ENCODE measurements at regions not wholly inside any gene's neighbourhood (a gene's known extent, or its start where the extent isn't known, plus 50 kb on each side); places are given as distances from the start of the nearest gene placed in this dataset.

DNA sequence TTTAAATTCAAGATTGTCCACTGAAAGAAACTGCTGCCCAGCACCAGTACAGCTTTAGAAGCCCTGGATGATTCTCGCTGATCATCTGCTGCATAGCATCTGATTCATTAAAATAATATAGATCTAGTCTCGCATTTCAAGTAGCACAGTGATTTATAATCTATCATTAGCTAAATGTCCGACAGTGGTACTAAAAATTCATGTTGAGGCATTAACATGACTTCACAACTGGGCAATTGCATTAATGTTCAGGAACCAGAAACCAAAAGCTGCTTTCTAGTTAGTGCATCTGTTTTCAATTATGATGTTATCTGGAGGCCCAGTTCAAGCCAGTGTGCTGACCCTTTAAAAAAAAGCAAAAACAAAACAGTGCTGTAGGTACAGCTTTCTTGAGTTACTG is 1987.2 kb upstream of the SEL1L start:
- Histone ChIP-seq H3K9me3 (ENCODE audit: control insufficient read depth in 2 of 3, insufficient read depth in 1 of 3, low read length in 3 of 3) (no peaks in the 10 kb centered on the region), H3K36me3 (ENCODE audit: control insufficient read depth in 2 of 3, insufficient read depth in 3 of 3, low read length in 3 of 3) (no peaks in the 10 kb centered on the region), H3K4me3 (ENCODE audit: low read length in 3 of 3) (no peak overlapping the region), H3K27me3 (ENCODE audit: control insufficient read depth, insufficient read depth, low read length) (no peaks in the 10 kb centered on the region), H3K27ac (ENCODE audit: low read depth in 2 of 2, low read length in 2 of 2) (no peak overlapping the region), H3K4me1 (ENCODE audit: control insufficient read depth in 2 of 3, insufficient read depth in 2 of 3, low read depth in 1 of 3, low read length in 3 of 3) (no peaks in the 10 kb centered on the region), H3K9ac (ENCODE audit: low read length in 3 of 3) (no peak overlapping the region)
- FAIRE-seq = no peak
- DNase-seq = peak in 2 of 5 donors; percentile 25 to 28
- intact Hi-C loops (cut with DNase I) = no loop called here
- TF ChIP-seq, protein P1, sequence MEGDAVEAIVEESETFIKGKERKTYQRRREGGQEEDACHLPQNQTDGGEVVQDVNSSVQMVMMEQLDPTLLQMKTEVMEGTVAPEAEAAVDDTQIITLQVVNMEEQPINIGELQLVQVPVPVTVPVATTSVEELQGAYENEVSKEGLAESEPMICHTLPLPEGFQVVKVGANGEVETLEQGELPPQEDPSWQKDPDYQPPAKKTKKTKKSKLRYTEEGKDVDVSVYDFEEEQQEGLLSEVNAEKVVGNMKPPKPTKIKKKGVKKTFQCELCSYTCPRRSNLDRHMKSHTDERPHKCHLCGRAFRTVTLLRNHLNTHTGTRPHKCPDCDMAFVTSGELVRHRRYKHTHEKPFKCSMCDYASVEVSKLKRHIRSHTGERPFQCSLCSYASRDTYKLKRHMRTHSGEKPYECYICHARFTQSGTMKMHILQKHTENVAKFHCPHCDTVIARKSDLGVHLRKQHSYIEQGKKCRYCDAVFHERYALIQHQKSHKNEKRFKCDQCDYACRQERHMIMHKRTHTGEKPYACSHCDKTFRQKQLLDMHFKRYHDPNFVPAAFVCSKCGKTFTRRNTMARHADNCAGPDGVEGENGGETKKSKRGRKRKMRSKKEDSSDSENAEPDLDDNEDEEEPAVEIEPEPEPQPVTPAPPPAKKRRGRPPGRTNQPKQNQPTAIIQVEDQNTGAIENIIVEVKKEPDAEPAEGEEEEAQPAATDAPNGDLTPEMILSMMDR (IDR thresholded peaks at IDR 0.05; ENCODE audit: borderline replicate concordance, extremely low read depth, insufficient read depth) = no peak

DNA sequence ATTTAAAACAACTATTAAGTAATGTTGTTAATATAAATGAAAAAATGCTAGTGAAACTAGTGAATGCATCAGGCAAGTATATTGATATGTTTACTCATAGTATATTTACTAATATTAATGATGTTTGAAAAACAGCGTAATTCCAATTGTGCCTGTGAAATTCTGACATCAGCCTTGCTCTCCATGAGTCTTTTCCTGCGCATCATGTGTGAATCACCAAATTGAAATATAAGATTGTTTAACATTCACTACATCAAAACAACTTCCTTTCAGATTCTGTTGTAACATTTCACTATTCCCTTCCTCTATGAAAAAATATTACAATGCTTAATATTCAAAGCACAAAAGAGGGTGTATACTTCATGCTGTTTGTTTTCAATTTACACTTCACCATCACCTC is 1995.9 kb upstream of the SEL1L start:
- FAIRE-seq = no peak
- H3K4me1 ChIP-seq (ENCODE audit: control insufficient read depth in 2 of 3, insufficient read depth in 2 of 3, low read depth in 1 of 3, low read length in 3 of 3) = no peaks in the 10 kb centered on the region
- TF ChIP-seq, protein P1 (IDR thresholded peaks at IDR 0.05; ENCODE audit: borderline replicate concordance, extremely low read depth, insufficient read depth) = no peak
- no peaks in the 10 kb centered on the region for H3K9me3 ChIP-seq (ENCODE audit: control insufficient read depth in 2 of 3, insufficient read depth in 1 of 3, low read length in 3 of 3)
- H3K27ac ChIP-seq (ENCODE audit: low read depth in 2 of 2, low read length in 2 of 2) = no peak overlapping the region
- intact Hi-C loops (cut with DNase I) = no loop called here
- no peak overlapping the region for H3K9ac ChIP-seq (ENCODE audit: low read length in 3 of 3)
- H3K4me3 ChIP-seq (ENCODE audit: low read length in 3 of 3) = no peak overlapping the region
- no peak for DNase-seq
- H3K27me3 ChIP-seq (ENCODE audit: control insufficient read depth, insufficient read depth, low read length) = no peaks in the 10 kb centered on the region
- no peaks in the 10 kb centered on the region for H3K36me3 ChIP-seq (ENCODE audit: control insufficient read depth in 2 of 3, insufficient read depth in 3 of 3, low read length in 3 of 3)

DNA sequence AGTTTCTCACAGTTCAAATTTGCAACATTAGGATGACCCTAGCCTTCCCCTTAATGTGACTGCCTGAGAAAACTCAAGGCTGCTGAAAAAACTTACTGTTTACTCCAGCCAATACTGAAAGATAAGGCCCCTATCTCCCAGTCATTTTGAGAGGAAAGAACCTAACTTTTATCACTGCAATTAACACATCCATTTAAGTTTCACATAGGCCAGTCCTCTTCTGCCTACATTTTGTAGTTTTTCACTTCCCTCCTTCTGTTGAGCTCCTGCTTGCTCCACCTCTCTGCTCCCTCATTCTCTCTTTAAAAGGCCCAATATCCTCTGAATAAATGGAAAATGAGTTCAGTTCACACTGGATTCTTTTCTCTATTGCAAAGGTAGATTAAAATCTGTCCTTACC is 1996.2 kb upstream of the FLRT2 start:
- intact Hi-C loops (cut with DNase I) = no loop called here
- H3K27ac ChIP-seq (ENCODE audit: low read depth in 2 of 2, low read length in 2 of 2) = no peak overlapping the region
- no peaks in the 10 kb centered on the region for H3K27me3 ChIP-seq (ENCODE audit: control insufficient read depth, insufficient read depth, low read length)
- DNase-seq (no peak), FAIRE-seq (no peak)
- no peaks in the 10 kb centered on the region for H3K36me3 ChIP-seq (ENCODE audit: control insufficient read depth in 2 of 3, insufficient read depth in 3 of 3, low read length in 3 of 3)
- H3K4me3 ChIP-seq (ENCODE audit: low read length in 3 of 3) = no peak overlapping the region
- TF ChIP-seq, protein P1 (IDR thresholded peaks at IDR 0.05; ENCODE audit: borderline replicate concordance, extremely low read depth, insufficient read depth) = no peak
- no peak overlapping the region for H3K9ac ChIP-seq (ENCODE audit: low read length in 3 of 3)
- no peaks in the 10 kb centered on the region for H3K4me1 ChIP-seq (ENCODE audit: control insufficient read depth in 2 of 3, insufficient read depth in 2 of 3, low read depth in 1 of 3, low read length in 3 of 3)
- no peaks in the 10 kb centered on the region for H3K9me3 ChIP-seq (ENCODE audit: control insufficient read depth in 2 of 3, insufficient read depth in 1 of 3, low read length in 3 of 3)

DNA sequence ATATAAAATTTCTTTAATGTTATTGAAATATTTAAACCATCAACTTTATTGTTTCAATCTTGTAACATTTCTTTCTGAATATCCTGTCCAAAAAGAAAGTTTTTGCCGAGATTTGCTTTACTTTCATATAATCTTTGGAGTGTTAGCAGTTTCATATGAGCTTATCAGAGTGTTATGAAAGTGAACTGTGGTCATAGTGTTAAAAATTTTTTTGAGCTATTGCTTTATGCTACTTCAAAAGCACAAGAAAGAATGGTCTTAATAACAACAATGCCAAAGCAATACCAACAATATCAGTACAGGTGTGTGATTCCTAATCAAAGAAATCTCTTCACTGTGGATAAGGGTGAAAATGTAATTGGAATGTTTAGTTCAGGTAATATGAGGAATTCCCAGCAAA is 1994.9 kb upstream of the FLRT2 start:
- H3K4me1 ChIP-seq (ENCODE audit: control insufficient read depth in 2 of 3, insufficient read depth in 2 of 3, low read depth in 1 of 3, low read length in 3 of 3) = no peaks in the 10 kb centered on the region
- no peaks in the 10 kb centered on the region for H3K36me3 ChIP-seq (ENCODE audit: control insufficient read depth in 2 of 3, insufficient read depth in 3 of 3, low read length in 3 of 3)
- H3K27ac ChIP-seq (ENCODE audit: low read depth in 2 of 2, low read length in 2 of 2) = no peak overlapping the region
- intact Hi-C loops (cut with DNase I) = no loop called here
- no peak overlapping the region for H3K9ac ChIP-seq (ENCODE audit: low read length in 3 of 3)
- H3K9me3 ChIP-seq (ENCODE audit: control insufficient read depth in 2 of 3, insufficient read depth in 1 of 3, low read length in 3 of 3) = no peaks in the 10 kb centered on the region
- DNase-seq (no peak), FAIRE-seq (no peak)
- TF ChIP-seq, protein P1 (IDR thresholded peaks at IDR 0.05; ENCODE audit: borderline replicate concordance, extremely low read depth, insufficient read depth) = no peak
- no peaks in the 10 kb centered on the region for H3K27me3 ChIP-seq (ENCODE audit: control insufficient read depth, insufficient read depth, low read length)
- H3K4me3 ChIP-seq (ENCODE audit: low read length in 3 of 3) = no peak overlapping the region

Measured in kidney (tissue), 13 donors.